22Rv1 (cell line): ENCODE measurements at regions not wholly inside any gene's neighbourhood (a gene's known extent, or its start where the extent isn't known, plus 50 kb on each side); places are given as distances from the start of the nearest gene placed in this dataset.

ENCODE experiments used
- ZFX ChIP-seq: fragments of 450-650 bp; IDR thresholded peaks from 2 replicates; pipeline ENCODE4 v1.6.1; 2017; ENCODE audit warnings: antibody characterized with exemption, borderline replicate concordance
- TF ChIP-seq, protein P1 (sequence below): fragments of 450-650 bp; IDR thresholded peaks from 2 replicates; pipeline ENCODE4 v1.5.1; 2017; ENCODE audit warnings: mild to moderate bottlenecking

DNA sequence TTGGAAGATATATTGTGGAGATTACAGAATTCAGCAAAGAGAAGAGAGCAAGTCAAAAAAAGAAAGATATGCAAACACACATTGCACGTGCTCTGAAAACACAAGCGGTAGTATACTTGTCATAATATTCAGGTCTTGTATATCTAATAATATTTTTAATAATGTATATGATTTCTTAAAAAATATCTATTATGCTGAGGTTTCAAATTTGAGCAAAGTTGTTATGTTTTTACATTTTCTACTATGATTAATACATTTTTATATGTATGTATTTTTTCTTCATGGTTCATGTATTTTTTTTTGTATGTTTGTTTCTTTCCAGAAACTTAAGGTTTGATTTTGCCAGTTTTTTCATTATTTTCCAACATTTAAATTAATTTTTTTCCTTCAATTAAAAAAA is 752.4 kb upstream of the VSTM2A start:
- TF ChIP-seq, protein P1, sequence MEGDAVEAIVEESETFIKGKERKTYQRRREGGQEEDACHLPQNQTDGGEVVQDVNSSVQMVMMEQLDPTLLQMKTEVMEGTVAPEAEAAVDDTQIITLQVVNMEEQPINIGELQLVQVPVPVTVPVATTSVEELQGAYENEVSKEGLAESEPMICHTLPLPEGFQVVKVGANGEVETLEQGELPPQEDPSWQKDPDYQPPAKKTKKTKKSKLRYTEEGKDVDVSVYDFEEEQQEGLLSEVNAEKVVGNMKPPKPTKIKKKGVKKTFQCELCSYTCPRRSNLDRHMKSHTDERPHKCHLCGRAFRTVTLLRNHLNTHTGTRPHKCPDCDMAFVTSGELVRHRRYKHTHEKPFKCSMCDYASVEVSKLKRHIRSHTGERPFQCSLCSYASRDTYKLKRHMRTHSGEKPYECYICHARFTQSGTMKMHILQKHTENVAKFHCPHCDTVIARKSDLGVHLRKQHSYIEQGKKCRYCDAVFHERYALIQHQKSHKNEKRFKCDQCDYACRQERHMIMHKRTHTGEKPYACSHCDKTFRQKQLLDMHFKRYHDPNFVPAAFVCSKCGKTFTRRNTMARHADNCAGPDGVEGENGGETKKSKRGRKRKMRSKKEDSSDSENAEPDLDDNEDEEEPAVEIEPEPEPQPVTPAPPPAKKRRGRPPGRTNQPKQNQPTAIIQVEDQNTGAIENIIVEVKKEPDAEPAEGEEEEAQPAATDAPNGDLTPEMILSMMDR, result no peak
- no peak for TF ChIP-seq ZFX
